ENCODE measurements at regions not wholly inside any gene's neighbourhood (a gene's known extent, or its start where the extent isn't known, plus 50 kb on each side); places are given as distances from the start of the nearest gene placed in this dataset.

GRCh38 chr2:41420872-41421271 lies 626.9 kb upstream of the PKDCC start:
- TF ChIP-seq CTCF (IDR thresholded peaks at IDR 0.05) (no peak), POLR2AphosphoS5 (IDR thresholded peaks at IDR 0.05) (no peak), POLR2A (IDR thresholded peaks at IDR 0.05) (no peak), EP300 (IDR thresholded peaks at IDR 0.05) (no peak)
- Histone ChIP-seq H3K36me3 (no peaks in the 10 kb centered on the region), H3K27me3 (no peaks in the 10 kb centered on the region), H3K27ac (no peak overlapping the region), H3K4me1 (peaks cover 0 to 7% (median 2%) of the 10 kb centered on the region in 4 donors), H3K9me3 (no peaks in the 10 kb centered on the region), H3K4me3 (no peak overlapping the region)
- 73 to 100% (median 93%) methylated on average over 1 of the region's 1 CpG for WGBS, 5 donors
- intact Hi-C loops (cut with DNase I; ENCODE audit: low total_unique reads): no loop called here
- no peak for DNase-seq

GRCh38 chr2:41431756-41432155 lies 616.1 kb upstream of the PKDCC start:
- DNase-seq: peak in 1 of 2 donors; percentile 55
- H3K4me3 ChIP-seq: no peak overlapping the region
- no peak for TF ChIP-seq POLR2A (IDR thresholded peaks at IDR 0.05)
- TF ChIP-seq CTCF (IDR thresholded peaks at IDR 0.05): no peak
- TF ChIP-seq POLR2AphosphoS5 (IDR thresholded peaks at IDR 0.05): no peak
- no peak for TF ChIP-seq EP300 (IDR thresholded peaks at IDR 0.05)
- 11 to 70% (median 39%) methylated on average over 2 of the region's 2 CpGs for WGBS, 5 donors
- H3K27me3 ChIP-seq: no peaks in the 10 kb centered on the region
- no peak overlapping the region for H3K27ac ChIP-seq
- intact Hi-C loops (cut with DNase I; ENCODE audit: low total_unique reads): no loop called here
- no peaks in the 10 kb centered on the region for H3K4me1 ChIP-seq
- H3K36me3 ChIP-seq: no peaks in the 10 kb centered on the region
- peaks cover 0 to under 1% (median 0%) of the 10 kb centered on the region in 4 donors for H3K9me3 ChIP-seq

GRCh38 chr2:41432459-41432858 lies 615.4 kb upstream of the PKDCC start:
- H3K36me3 ChIP-seq: no peaks in the 10 kb centered on the region
- no peak overlapping the region for H3K27ac ChIP-seq
- TF ChIP-seq POLR2A (IDR thresholded peaks at IDR 0.05) (no peak), POLR2AphosphoS5 (IDR thresholded peaks at IDR 0.05) (no peak), CTCF (IDR thresholded peaks at IDR 0.05) (no peak), EP300 (IDR thresholded peaks at IDR 0.05) (no peak)
- no peaks in the 10 kb centered on the region for H3K27me3 ChIP-seq
- H3K4me3 ChIP-seq: no peak overlapping the region
- H3K9me3 ChIP-seq: peaks cover 0 to 7% (median 0%) of the 10 kb centered on the region in 4 donors
- no peak for DNase-seq
- WGBS, 5 donors: 92 to 100% (median 97%) methylated on average over 1 of the region's 1 CpG
- intact Hi-C loops (cut with DNase I; ENCODE audit: low total_unique reads): no loop called here
- H3K4me1 ChIP-seq: no peaks in the 10 kb centered on the region

- Histone ChIP-seq H3K27me3 (no peaks in the 10 kb centered on the region), H3K4me1 (no peaks in the 10 kb centered on the region), H3K27ac (no peak overlapping the region), H3K36me3 (no peaks in the 10 kb centered on the region), H3K9me3 (peaks cover 0 to 7% (median 0%) of the 10 kb centered on the region in 4 donors), H3K4me3 (no peak overlapping the region)
- no peak for DNase-seq
- WGBS, 5 donors: 77 to 93% (median 87%) methylated on average over 3 of the region's 3 CpGs
- intact Hi-C loops (cut with DNase I; ENCODE audit: low total_unique reads): no loop called here
- TF ChIP-seq POLR2AphosphoS5 (IDR thresholded peaks at IDR 0.05) (no peak), CTCF (IDR thresholded peaks at IDR 0.05) (no peak), EP300 (IDR thresholded peaks at IDR 0.05) (no peak), POLR2A (IDR thresholded peaks at IDR 0.05) (no peak)
Measured at GRCh38 chr2:41434991-41435390, 612.8 kb upstream of the PKDCC start.

Measured in stomach (tissue), 8 donors.